ENCODE measurements at regions not wholly inside any gene's neighbourhood (a gene's known extent, or its start where the extent isn't known, plus 50 kb on each side); places are given as distances from the start of the nearest gene placed in this dataset.

DNA sequence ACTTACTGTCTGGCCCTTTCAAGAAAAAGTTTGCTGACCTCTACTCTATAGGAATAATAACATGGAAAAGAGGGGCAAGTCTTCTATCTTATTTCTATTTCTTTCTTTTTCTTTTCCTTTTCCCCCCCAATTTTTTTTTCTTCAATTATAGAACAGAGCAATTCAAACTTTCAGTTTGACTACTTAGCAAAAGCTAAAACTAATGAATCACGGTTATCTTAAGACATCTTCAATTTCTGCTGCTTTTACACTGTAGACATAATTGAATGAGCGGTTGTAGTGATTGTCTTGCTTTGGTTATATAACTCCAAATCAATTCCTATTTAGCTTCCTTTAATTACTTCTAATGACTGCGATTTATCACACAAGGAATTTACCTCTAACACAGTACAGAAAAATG, 74.3 kb upstream of the P2RY1 start:
- Histone ChIP-seq H3K27me3 (no peaks in the 10 kb centered on the region), H3K36me3 (no peaks in the 10 kb centered on the region), H3K4me1 (no peaks in the 10 kb centered on the region), H3K9me3 (no peaks in the 10 kb centered on the region), H3K4me3 (ENCODE audit: low read depth, low read length) (no peak overlapping the region)
- TF ChIP-seq, protein P1, sequence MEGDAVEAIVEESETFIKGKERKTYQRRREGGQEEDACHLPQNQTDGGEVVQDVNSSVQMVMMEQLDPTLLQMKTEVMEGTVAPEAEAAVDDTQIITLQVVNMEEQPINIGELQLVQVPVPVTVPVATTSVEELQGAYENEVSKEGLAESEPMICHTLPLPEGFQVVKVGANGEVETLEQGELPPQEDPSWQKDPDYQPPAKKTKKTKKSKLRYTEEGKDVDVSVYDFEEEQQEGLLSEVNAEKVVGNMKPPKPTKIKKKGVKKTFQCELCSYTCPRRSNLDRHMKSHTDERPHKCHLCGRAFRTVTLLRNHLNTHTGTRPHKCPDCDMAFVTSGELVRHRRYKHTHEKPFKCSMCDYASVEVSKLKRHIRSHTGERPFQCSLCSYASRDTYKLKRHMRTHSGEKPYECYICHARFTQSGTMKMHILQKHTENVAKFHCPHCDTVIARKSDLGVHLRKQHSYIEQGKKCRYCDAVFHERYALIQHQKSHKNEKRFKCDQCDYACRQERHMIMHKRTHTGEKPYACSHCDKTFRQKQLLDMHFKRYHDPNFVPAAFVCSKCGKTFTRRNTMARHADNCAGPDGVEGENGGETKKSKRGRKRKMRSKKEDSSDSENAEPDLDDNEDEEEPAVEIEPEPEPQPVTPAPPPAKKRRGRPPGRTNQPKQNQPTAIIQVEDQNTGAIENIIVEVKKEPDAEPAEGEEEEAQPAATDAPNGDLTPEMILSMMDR (IDR thresholded peaks at IDR 0.05; ENCODE audit: low read depth, low read length): no peak
- no peak for DNase-seq

DNA sequence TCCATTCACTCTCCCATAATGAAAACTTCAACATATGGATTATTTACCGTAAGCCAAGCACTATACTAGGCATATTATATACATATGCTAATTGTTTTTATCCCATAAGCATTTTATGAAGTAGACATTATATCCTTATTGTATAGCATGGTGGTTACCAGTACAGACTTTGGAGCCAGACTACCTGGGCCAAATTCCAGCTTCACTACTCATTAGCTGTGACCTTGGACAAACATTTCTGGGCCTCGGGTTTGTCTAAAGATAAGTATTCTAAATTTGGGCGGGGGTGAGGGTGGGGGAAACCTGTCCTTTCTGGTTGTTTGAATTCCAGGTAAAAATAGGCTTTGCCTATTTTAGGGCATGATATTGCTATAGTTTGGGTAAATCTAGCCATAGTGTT, 66.5 kb upstream of the P2RY1 start:
- Histone ChIP-seq H3K9me3 (no peaks in the 10 kb centered on the region), H3K27me3 (no peaks in the 10 kb centered on the region), H3K36me3 (no peaks in the 10 kb centered on the region), H3K4me3 (ENCODE audit: low read depth, low read length) (no peak overlapping the region), H3K4me1 (no peaks in the 10 kb centered on the region)
- no peak for DNase-seq
- TF ChIP-seq, protein P1 (IDR thresholded peaks at IDR 0.05; ENCODE audit: low read depth, low read length): no peak

DNA sequence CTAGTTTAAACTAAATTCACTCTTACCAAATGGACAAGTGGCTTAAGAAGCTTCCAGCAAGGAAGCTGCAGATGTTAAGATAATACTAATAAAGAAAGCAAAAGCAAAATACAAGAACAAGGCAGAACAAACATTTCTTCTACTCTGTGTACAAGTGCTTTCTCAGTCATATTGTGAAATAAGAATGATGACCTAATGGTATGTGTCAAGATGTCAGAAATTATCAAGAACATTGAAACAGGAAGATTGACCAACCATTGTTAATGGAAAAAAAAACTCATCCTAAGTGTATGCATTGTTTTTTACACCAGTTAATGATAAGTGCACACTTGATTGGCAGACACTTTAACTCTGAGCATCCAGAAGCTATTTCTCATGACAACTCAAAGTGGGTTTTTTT, 65.4 kb upstream of the P2RY1 start:
- Histone ChIP-seq H3K4me1 (no peaks in the 10 kb centered on the region), H3K36me3 (no peaks in the 10 kb centered on the region), H3K4me3 (ENCODE audit: low read depth, low read length) (no peak overlapping the region), H3K27me3 (no peaks in the 10 kb centered on the region), H3K9me3 (no peaks in the 10 kb centered on the region)
- TF ChIP-seq, protein P1 (IDR thresholded peaks at IDR 0.05; ENCODE audit: low read depth, low read length): no peak
- DNase-seq: no peak

DNA sequence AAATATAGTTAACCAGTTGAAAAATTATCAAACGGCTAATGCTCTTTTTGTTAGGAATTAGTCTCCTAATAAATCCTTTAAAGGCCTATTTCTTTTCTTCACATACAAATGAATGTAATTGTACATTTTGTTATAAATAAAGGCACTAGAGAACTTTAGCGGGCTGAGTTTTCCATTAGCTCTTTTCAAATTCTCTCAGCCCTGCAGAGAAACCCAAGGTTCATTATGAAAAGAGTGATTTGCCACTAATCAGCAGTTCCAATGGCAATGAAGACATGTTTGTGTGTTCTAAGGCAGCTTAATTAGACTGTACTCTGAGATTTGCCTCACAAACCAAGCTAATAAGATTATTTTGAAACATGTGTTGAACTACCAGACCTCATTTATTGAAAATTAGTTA, 64.6 kb upstream of the P2RY1 start:
- Histone ChIP-seq H3K4me1 (no peaks in the 10 kb centered on the region), H3K36me3 (no peaks in the 10 kb centered on the region), H3K9me3 (no peaks in the 10 kb centered on the region), H3K27me3 (no peaks in the 10 kb centered on the region), H3K4me3 (ENCODE audit: low read depth, low read length) (no peak overlapping the region)
- no peak for DNase-seq
- TF ChIP-seq, protein P1 (IDR thresholded peaks at IDR 0.05; ENCODE audit: low read depth, low read length): no peak

DNA sequence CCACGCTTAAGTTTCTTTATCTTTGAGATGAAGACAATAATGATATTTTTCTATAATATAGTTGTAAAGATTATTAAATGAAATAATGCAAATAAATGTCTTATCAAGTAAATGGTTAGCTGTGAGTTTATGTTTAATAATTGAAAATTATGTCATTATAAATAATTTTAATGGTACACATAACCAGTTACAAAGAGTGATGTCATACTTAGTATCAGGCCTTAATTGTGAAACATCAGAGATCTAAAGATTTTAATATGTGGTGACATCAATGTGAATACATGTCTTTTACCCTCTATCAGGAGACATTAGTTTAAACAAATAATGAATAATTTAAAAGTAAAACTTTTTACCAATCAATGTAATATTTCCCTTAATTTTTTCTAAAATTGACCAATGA, 63.8 kb upstream of the P2RY1 start:
- no peaks in the 10 kb centered on the region for H3K36me3 ChIP-seq
- TF ChIP-seq, protein P1 (IDR thresholded peaks at IDR 0.05; ENCODE audit: low read depth, low read length): no peak
- no peak for DNase-seq

DNA sequence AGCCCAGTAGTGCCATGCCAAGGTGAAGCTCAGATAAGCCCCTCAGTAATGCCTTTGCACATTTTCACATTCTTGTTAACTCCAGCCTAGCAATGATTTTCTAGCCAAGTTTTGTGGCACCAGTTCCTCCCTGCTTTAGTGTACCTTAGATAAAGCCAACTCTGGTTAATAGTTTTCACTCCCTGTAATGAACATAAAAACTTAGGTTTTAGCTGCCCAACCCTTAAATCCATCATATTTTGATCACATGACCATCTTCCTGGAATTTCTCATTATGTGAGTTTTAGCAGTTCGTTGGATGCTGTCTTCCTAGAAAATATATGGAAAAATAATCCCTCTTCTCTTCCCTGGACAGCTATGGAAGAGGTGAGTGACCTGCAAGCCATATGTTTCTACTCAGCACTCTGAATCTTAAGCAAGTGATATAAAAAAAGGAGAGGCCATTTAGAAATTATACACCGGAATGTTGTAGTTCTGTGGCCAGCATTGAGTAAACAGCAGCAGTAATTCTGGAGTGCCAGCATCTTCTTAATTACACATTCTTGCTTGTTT, 62.2 kb upstream of the P2RY1 start:
- TF ChIP-seq, protein P1 (IDR thresholded peaks at IDR 0.05; ENCODE audit: low read depth, low read length): no peak
- no peak overlapping the region for H3K4me3 ChIP-seq (ENCODE audit: low read depth, low read length)
- no peaks in the 10 kb centered on the region for H3K4me1 ChIP-seq
- DNase-seq: no peak
- no peaks in the 10 kb centered on the region for H3K36me3 ChIP-seq
- H3K27me3 ChIP-seq: no peaks in the 10 kb centered on the region
- H3K9me3 ChIP-seq: no peaks in the 10 kb centered on the region

More for the DNA sequence above, 63.8 kb upstream of the P2RY1 start:
- Histone ChIP-seq H3K27me3 (no peaks in the 10 kb centered on the region), H3K9me3 (no peaks in the 10 kb centered on the region), H3K4me1 (no peaks in the 10 kb centered on the region), H3K4me3 (ENCODE audit: low read depth, low read length) (no peak overlapping the region)
